Heart left ventricle (tissue), 16 donors: ENCODE measurements at regions not wholly inside any gene's neighbourhood (a gene's known extent, or its start where the extent isn't known, plus 50 kb on each side); places are given as distances from the start of the nearest gene placed in this dataset.

ENCODE experiments used
- ATAC-seq, 4 donors: fragments of 200-7000 bp; cut with Tn5 transposase; one replicate each; pipeline ENCODE4 v1.9.1; 2020 to 2022; ENCODE audit warnings: moderate library complexity in 4 of 4, mild to moderate bottlenecking in 3 of 4, moderate number of reproducible peaks in 1 of 4
- DNase-seq, 5 donors: peaks; one replicate each; pipeline ENCODE4 v3.0.0-alpha.2; 2020
- H3K27ac ChIP-seq, 12 donors: fragments of 200-600 bp; sonication (generic) in 4 of 12; one replicate each; pipeline versions ENCODE4 v1.5.0 to v1.8.0; 2016 to 2022; ENCODE audit warnings: mild to moderate bottlenecking in 2 of 12
- H3K27me3 ChIP-seq, 9 donors: fragments of 200-600 bp; sonication (generic) in 2 of 9; one replicate each; pipeline versions ENCODE4 v1.5.1 to v1.8.0; 2016 to 2022; ENCODE audit warnings: mild to moderate bottlenecking in 3 of 9
- H3K36me3 ChIP-seq, 9 donors: fragments of 200-600 bp; sonication (generic) in 2 of 9; one replicate each; pipeline versions ENCODE4 v1.5.0 to v1.8.0; 2018 to 2022; ENCODE audit warnings: mild to moderate bottlenecking in 2 of 9
- H3K4me1 ChIP-seq, 12 donors: fragments of 200-600 bp; sonication (generic) in 4 of 12; one replicate each; pipeline versions ENCODE4 v1.5.0 to v1.8.0; 2016 to 2022; ENCODE audit warnings: mild to moderate bottlenecking in 3 of 12
- H3K4me3 ChIP-seq, 12 donors: fragments of 200-600 bp; sonication (generic) in 4 of 12; one replicate each; pipeline versions ENCODE4 v1.5.0 to v1.8.0; 2017 to 2022; ENCODE audit warnings: mild to moderate bottlenecking in 9 of 12, moderate library complexity in 4 of 12
- H3K9me3 ChIP-seq, 12 donors: fragments of 200-600 bp; sonication (generic) in 4 of 12; one replicate each; pipeline versions ENCODE4 v1.5.0 to v1.8.0; 2016 to 2022; ENCODE audit warnings: mild to moderate bottlenecking in 1 of 12
- CTCF ChIP-seq, 12 donors: fragments of 200-600 bp; sonication (generic) in 4 of 12; IDR thresholded peaks; one replicate each; pipeline versions ENCODE4 v1.5.0 to v1.8.0; 2018 to 2022; ENCODE audit warnings: antibody characterized with exemption in 12 of 12, mild to moderate bottlenecking in 5 of 12
- POLR2A ChIP-seq, 2 donors: fragments of 450-650 bp; IDR thresholded peaks; one replicate each; pipeline ENCODE4 v1.6.1; 2017; ENCODE audit warnings: antibody characterized with exemption in 2 of 2, mild to moderate bottlenecking in 2 of 2, moderate library complexity in 2 of 2
- WGBS, 4 donors: extraction: QIAGEN DNeasy Blood & Tissue Kit in 2 of 4; methylation state at CpG; one replicate each; pipeline versions ENCODE4 v1.1.5 to v1.1.7; 2013 to 2018; 5-methylcytosine and 5-hydroxymethylcytosine counted together
- intact Hi-C, 10 donors: fragments of 100-400 bp; cut with DNase I; formaldehyde crosslinking; loops; one replicate each; pipeline versions ENCODE4 v1.11.1 to v1.14.2; 2022
- donor health status: ischemic (EF 13 %, LVEDD 7.1; RV severe dilation, severe dysfunction).
- donor health status: healthy with polysubstance abuse.
- donor health status: DM: no; HTN: yes; CAD: no.
- donor health status: DM: no; HTN: no; CAD: no.
- donor health status: ischemic (EF 25% LVEDD 6.9; RV normal size, moderate dysfunction).
- donor health status: ischemic (EF 25% LVEDD 5.7; RV mildly dilated, moderate dysfunction).
- donor health status: healthy.
- donor health status: DM: yes; HTN: yes; CAD: no.
- donor health status: ischemic (EF 35%, LVEDD 5.7; RV mildly dilated, moderate dysfunction).
- donor health status: nonischemic (EF 11% LVEDD 7.7; RV severe dilation, severe dysfunction).
- donor health status: DM: yes; HTN: yes; CAD: no.
- donor health status: PGD.
- donor health status: ischemic (EF 29% LVEDD 5.4; RV normal size, mild dysfunction).
- donor health status: nonischemic (EF 23%, LVEDD 6.1; RV moderate dilation, normal function).

- DNase-seq (no peak), ATAC-seq (no peak)
- no peaks in the 10 kb centered on the region for H3K9me3 ChIP-seq
- peaks cover 0 to 7% (median 0%) of the 10 kb centered on the region in 12 donors for H3K4me1 ChIP-seq
- no peak overlapping the region for H3K4me3 ChIP-seq
- no peak for TF ChIP-seq CTCF (IDR thresholded peaks at IDR 0.05)
- TF ChIP-seq POLR2A (IDR thresholded peaks at IDR 0.05) = no peak
- H3K27ac ChIP-seq = no peak overlapping the region
- 72 to 83% (median 75%) methylated on average over 2 of the region's 2 CpGs for WGBS, 4 donors
- H3K36me3 ChIP-seq = no peaks in the 10 kb centered on the region
- intact Hi-C loops = no loop called here
- H3K27me3 ChIP-seq = no peaks in the 10 kb centered on the region
These were observed 265.6 kb upstream of the FBXL7 start for GRCh38 chr5:15234366-15234765.

GRCh38 chr5:15233566-15233965, 266.4 kb upstream of the FBXL7 start:
- H3K9me3 ChIP-seq = no peaks in the 10 kb centered on the region
- TF ChIP-seq CTCF (IDR thresholded peaks at IDR 0.05) (no peak), POLR2A (IDR thresholded peaks at IDR 0.05) (no peak)
- H3K4me1 ChIP-seq = peaks cover 0 to 7% (median 0%) of the 10 kb centered on the region in 12 donors
- ATAC-seq (peak in 3 of 4 donors; percentile 62 to 71 (median 63)), DNase-seq (no peak)
- intact Hi-C loops = no loop called here
- H3K27me3 ChIP-seq = no peaks in the 10 kb centered on the region
- H3K36me3 ChIP-seq = no peaks in the 10 kb centered on the region
- peak overlapping the region in 5 of 12 donors; percentile 3 to 30 (median 26) for H3K4me3 ChIP-seq
- H3K27ac ChIP-seq = peak overlapping the region in 2 of 12 donors; percentile 17 to 23
- WGBS, 4 donors = 26 to 49% (median 37%) methylated on average over 8 of the region's 8 CpGs

GRCh38 chr5:15222156-15222555, 277.8 kb upstream of the FBXL7 start:
- 27 to 53% (median 44%) methylated on average over 2 of the region's 2 CpGs for WGBS, 4 donors
- Histone ChIP-seq H3K27ac (no peak overlapping the region), H3K27me3 (no peaks in the 10 kb centered on the region), H3K4me3 (no peak overlapping the region), H3K4me1 (no peaks in the 10 kb centered on the region), H3K36me3 (no peaks in the 10 kb centered on the region), H3K9me3 (peaks cover 0 to 1% (median 0%) of the 10 kb centered on the region in 12 donors)
- no peak for ATAC-seq
- intact Hi-C loops = no loop called here
- TF ChIP-seq POLR2A (IDR thresholded peaks at IDR 0.05) (no peak), CTCF (IDR thresholded peaks at IDR 0.05) (no peak)
- no peak for DNase-seq

- DNase-seq = no peak
- intact Hi-C loops = no loop called here
- H3K4me1 ChIP-seq = no peaks in the 10 kb centered on the region
- no peak overlapping the region for H3K4me3 ChIP-seq
- no peaks in the 10 kb centered on the region for H3K36me3 ChIP-seq
- H3K9me3 ChIP-seq = no peaks in the 10 kb centered on the region
- H3K27me3 ChIP-seq = no peaks in the 10 kb centered on the region
- no peak for ATAC-seq
- no peak overlapping the region for H3K27ac ChIP-seq
- TF ChIP-seq CTCF (IDR thresholded peaks at IDR 0.05) (no peak), POLR2A (IDR thresholded peaks at IDR 0.05) (no peak)
- WGBS, 4 donors = 93 to 98% (median 96%) methylated on average over 5 of the region's 5 CpGs
These were observed 279.3 kb upstream of the FBXL7 start for GRCh38 chr5:15220642-15221173.
